ENCODE measurements at regions not wholly inside any gene's neighbourhood (a gene's known extent, or its start where the extent isn't known, plus 50 kb on each side); places are given as distances from the start of the nearest gene placed in this dataset.

DNA sequence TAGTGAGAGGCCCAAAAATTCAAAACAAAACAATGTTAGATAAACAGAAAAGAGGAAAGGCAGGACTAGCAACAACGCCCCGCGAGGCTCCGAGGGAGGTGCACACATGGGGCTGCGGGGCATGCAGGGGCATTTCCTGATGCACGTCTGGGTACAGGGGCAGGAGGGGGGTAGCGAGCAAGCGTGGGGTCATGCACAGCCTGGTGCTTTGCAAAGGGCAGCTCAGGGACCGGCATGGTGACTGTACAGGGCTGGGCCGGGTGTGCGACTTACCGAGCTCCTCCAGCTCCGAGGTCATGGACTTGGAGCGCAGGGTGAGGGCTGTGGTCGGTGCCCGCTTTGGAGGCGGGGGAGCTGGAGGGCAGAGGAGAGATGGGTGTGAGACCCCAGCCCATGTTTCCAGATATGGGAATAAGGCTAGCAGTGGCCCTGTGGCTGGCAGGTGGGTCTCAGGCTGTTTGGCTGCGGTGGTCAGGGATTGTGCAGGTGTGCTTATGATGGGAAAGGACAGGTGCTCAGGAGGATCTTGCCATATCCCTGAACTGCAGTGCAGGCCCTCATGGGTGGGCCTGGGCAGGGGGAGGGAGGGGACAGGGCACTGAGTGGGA lies 103.7 kb downstream of the CTTN start:
- no peak for DNase-seq

- DNase-seq = no peak
Observed at GRCh38 chr11:70502677-70503467, 104.5 kb downstream of the CTTN start.

DNA sequence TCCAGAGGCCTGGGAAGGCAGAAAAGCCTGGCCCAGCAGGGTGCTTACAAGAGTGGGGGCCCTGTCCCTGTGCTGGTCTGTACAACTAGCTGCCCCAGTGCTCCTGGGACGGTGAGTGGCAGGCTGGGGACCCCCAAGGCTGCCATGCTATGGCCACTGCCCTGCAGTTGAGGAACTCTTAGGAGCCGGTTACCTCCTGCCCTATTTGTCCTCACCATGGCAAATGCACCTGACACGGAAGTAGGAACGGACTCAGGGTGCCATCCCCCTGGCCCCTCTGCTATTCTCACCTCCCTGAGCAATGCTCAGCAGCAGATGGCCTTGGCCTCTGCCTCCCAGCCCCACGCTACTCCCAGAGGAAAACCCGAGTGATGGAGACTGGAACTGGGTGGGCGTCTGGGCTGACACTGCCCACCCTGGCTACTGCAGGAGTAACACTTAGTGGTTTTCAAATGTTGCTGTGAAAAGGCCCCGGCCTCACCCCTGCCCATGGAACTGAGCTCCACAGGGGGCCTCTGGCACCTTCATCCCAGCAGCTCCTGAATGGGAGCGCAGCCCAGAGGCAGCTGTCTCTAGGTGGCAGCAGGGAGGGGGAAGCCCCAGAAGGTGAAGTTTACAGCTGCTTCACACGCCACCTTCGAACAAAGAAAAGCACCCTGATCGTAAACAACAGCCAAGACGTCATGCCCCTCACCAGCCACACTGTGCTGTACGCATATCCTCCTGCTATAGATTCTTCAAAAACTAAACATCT lies 105.3 kb downstream of the CTTN start:
- DNase-seq = no peak

- DNase-seq = no peak
Observed at GRCh38 chr11:70504246-70505020, 106.1 kb downstream of the CTTN start.

DNA sequence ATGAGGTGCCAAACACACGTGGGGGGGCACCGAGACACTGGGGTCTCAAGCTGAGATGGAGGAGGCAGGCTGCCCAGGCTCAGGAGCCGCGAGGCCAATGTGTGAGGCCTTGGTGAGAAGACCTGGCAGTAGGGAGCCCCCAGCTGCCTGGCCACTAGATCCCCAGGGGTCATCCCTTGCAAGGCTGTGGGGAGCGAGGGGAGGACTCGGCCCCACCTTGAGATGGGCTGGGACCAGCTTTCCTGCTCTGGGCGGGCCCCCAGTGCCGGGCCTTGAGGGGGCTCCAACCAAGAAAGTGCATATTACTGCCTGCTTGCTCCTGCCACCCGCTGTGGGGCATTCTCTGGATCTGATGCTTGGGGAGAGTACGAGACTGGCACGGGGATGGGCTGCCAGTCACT lies 107.0 kb downstream of the CTTN start:
- no peak for DNase-seq

- no peak for DNase-seq
Observed at GRCh38 chr11:70505761-70506657, 107.7 kb downstream of the CTTN start.

DNA sequence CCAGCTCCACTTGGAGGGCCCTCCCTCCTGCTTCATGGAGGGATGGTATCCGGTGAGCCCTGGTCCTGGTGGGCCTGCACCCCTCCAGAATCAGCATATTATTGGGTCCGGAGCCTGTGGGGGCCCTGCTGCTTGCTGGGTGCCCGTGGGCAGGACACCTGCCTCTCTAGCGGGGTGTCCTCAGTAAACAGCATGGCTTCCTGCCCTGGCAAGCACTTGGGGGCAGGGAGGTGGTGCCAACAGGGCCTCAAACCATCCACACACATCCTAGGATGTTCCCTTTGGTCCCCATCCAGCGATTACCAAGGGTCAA lies 108.3 kb downstream of the CTTN start:
- DNase-seq = no peak

GRCh38 chr11:70506986-70507385 lies 108.7 kb downstream of the CTTN start:
- no peak for DNase-seq

DNA sequence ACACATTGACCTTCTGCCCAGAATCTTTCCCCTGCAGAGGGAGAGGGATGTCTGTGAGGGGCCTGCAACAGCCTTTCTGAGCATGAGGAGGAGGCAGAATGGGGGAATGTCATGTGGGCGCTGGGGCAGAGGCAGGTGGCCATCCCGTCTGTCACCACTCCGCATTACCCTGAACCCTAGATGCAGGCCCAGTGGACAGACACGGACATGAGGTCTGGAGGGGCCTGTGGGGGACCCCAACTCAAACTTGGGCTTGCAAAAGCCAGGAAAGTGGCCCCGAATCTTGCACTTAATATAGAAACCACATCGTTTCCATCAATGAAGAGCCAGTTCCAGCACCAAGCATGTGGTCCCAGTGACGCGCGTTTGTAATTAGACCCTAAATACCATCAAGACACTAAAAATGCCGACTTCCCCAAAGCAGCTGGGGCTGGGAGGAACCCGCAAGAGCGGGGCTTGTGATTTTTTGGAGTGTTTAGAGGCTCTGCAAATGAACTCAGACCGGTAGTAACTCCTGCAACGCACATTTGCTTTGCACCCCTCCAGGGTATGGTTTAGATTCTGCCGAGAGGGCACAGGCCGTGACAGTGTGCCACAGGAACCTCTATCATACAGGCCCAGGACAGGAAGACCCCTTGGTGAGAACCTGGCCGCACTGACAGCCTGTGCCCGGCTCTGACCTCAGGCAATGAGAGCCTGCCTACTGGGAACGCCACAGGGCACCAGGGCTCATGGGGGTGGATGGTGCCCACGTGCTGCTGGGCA lies 109.3 kb downstream of the CTTN start:
- DNase-seq = no peak

DNA sequence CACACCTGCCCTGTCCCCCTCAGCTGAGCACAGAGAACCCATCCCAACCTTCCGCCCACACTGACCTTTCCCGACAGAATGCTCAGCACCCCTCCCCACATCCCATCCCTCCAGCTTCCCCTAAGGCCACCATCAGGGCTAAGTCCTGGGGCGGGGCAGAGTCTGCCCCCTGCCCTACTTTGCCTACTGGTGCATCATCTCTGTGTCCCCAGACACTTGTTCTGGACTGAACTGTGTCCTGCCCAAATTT lies 109.8 kb downstream of the CTTN start:
- DNase-seq = no peak

DNA sequence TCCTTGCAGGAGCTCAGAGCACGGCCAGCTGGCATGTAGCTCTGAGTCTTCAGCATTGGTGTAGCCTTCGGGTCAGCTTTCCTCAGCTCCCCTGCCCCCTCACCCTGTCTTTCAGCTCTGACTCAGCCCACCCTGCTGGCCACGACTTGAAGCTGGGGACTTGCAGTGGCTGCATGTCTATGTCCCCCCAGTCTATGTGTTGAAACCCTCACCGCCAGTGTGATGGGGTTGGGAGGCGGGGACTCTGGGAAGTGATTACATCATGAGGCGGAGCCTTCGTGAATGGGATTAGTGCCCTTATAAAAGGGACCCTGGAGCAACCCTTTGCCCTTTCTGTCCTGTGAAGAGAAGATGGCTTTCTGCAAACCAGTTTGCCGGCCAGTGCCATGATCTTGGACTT lies 111.1 kb downstream of the CTTN start:
- no peak for DNase-seq

DNA sequence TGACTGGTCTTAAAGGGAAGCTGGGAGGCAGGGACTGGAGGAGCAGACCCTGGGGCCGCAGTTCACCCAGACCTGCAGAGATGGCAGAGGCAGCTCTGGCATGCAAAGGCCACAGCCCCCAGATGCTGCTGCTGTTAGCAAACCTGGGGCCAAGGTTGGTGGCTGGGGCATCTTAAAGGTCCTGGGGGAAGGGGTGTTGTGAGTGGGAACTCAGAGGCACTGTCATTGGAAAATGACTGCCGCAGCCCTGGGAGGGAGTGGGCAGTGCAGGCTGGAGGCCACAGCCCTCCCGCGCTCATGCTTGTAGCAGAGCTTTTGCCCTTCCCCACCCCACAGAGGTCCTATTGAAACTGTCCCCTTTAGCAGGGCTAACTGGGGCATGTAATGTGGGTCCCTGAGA lies 111.8 kb downstream of the CTTN start:
- DNase-seq = no peak

DNA sequence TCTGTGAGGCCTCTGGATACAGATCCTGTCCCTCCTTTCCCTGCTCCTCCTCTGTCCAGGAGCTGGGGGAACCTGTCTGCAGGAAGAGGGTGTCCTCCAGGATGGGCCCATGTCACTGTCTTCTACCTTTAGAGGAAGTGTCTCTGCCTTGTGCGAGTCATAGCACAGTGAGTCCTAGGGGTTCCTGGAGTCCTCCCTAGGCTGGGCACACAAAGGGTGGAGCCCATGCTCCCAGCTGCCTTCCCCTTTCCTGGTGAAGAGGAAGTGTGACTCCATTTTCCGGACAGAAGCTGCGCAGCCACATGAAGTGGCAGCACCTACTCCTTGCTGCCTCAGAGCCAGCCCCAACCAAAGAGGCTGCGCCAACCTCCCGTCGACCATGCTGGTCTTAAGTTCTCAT lies 112.2 kb downstream of the CTTN start:
- DNase-seq = no peak

GRCh38 chr11:70511345-70511744 lies 113.0 kb downstream of the CTTN start:
- no peak for DNase-seq

DNA sequence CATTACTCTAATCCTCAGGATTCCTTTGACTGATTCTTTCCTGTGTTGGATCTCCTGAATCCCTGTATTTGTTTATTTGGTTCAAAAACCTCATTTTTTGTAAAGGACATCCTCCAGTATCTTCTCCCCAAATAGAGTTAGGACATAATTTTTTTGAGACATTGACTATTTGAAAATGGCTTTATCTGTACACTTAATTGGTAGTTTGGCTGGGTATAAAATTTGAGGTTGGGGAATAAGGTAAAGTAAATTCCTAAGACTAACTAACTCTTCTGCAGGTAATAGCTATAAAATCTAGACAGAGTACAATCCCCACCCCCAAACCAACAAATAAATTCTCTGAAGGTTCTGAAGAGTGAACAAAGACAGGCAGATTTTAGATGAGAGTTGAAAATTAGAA lies 114.4 kb downstream of the CTTN start:
- no peak for DNase-seq

- DNase-seq = no peak
Observed at GRCh38 chr11:70517203-70517602, 118.9 kb downstream of the CTTN start.

- no peak for DNase-seq
Observed at GRCh38 chr11:70517988-70518907, 119.9 kb downstream of the CTTN start.

DNA sequence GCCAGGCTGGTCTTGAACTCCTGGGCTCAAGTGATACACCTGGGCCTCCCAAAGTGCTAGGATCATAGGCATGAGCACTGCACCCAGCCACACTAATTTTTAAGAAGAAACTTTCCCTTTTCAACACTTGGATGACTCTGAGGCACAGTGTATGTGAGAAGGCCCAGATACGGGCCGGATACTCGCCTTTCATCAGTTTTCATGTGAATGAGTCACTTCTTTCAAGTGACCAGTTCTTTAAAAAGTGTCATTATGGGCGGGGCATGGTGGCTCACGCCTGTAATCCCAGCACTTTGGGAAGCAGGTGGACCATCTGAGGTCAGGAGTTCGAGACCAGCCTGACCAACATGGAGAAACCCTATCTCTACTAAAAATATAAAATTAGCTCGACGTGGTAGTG lies 120.8 kb downstream of the CTTN start:
- DNase-seq = no peak

- no peak for DNase-seq
Observed at GRCh38 chr11:70521475-70522308, 123.4 kb downstream of the CTTN start.

- DNase-seq = no peak
Observed at GRCh38 chr11:70522309-70522592, 123.9 kb downstream of the CTTN start.

Data from stimulated activated CD4-positive, alpha-beta T cell treated with anti-CD3 and anti-CD28 coated beads, Interleukin-15, amount 100 ng/mL, for 24 hours (primary cell).